Stimulated activated CD4-positive, alpha-beta T cell treated with anti-CD3 and anti-CD28 coated beads, Interleukin-4, amount 100 ng/mL, for 4 hours (primary cell): ENCODE measurements at regions not wholly inside any gene's neighbourhood (a gene's known extent, or its start where the extent isn't known, plus 50 kb on each side); places are given as distances from the start of the nearest gene placed in this dataset.

ENCODE experiments used
- DNase-seq, 2 experiments: peaks; one replicate each; pipeline ENCODE4 v3.0.0-alpha.2; 2020

- no peak for DNase-seq
Observed at GRCh38 chr9:120104771-120105170, 475.2 kb downstream of the CDK5RAP2 start.

- no peak for DNase-seq
Observed at GRCh38 chr9:120100595-120100994, 479.4 kb downstream of the CDK5RAP2 start.

- DNase-seq = no peak
Observed at GRCh38 chr9:120099065-120099464, 480.9 kb downstream of the CDK5RAP2 start.

- no peak for DNase-seq
Observed at GRCh38 chr9:120098584-120098983, 481.4 kb downstream of the CDK5RAP2 start.

- no peak for DNase-seq
Observed at GRCh38 chr9:120091206-120091605, 488.8 kb downstream of the CDK5RAP2 start.

GRCh38 chr9:120080849-120081248 lies 499.1 kb downstream of the CDK5RAP2 start:
- no peak for DNase-seq

- DNase-seq = no peak
Observed at GRCh38 chr9:120078112-120078511, 501.9 kb downstream of the CDK5RAP2 start.

- no peak for DNase-seq
Observed at GRCh38 chr9:120071760-120072159, 508.2 kb downstream of the CDK5RAP2 start.

- DNase-seq = no peak
Observed at GRCh38 chr9:120066315-120066714, 513.7 kb downstream of the CDK5RAP2 start.

GRCh38 chr9:120065151-120065550 lies 514.8 kb downstream of the CDK5RAP2 start:
- DNase-seq = no peak

GRCh38 chr9:120045011-120045410 lies 535.0 kb downstream of the CDK5RAP2 start:
- DNase-seq = no peak

GRCh38 chr9:120043448-120043847 lies 536.5 kb downstream of the CDK5RAP2 start:
- DNase-seq = no peak

- no peak for DNase-seq
Observed at GRCh38 chr9:120040896-120041295, 539.1 kb downstream of the CDK5RAP2 start.

GRCh38 chr9:120038342-120038741 lies 541.6 kb downstream of the CDK5RAP2 start:
- no peak for DNase-seq

GRCh38 chr9:120032639-120033038 lies 547.3 kb downstream of the CDK5RAP2 start:
- no peak for DNase-seq

GRCh38 chr9:120030847-120031246 lies 549.1 kb downstream of the CDK5RAP2 start:
- no peak for DNase-seq

- DNase-seq = no peak
Observed at GRCh38 chr9:120018550-120018949, 561.4 kb downstream of the CDK5RAP2 start.

GRCh38 chr9:120018037-120018436 lies 561.9 kb downstream of the CDK5RAP2 start:
- no peak for DNase-seq

GRCh38 chr9:120016231-120016630 lies 563.7 kb downstream of the CDK5RAP2 start:
- no peak for DNase-seq

- DNase-seq = no peak
Observed at GRCh38 chr9:120014796-120015195, 565.2 kb downstream of the CDK5RAP2 start.

GRCh38 chr9:120009856-120010255 lies 570.1 kb downstream of the CDK5RAP2 start:
- DNase-seq = no peak

- DNase-seq = no peak
Observed at GRCh38 chr9:120001536-120001935, 578.4 kb downstream of the CDK5RAP2 start.

GRCh38 chr9:119998614-119999013 lies 581.4 kb downstream of the CDK5RAP2 start:
- no peak for DNase-seq

GRCh38 chr9:119991797-119992196 lies 588.2 kb downstream of the CDK5RAP2 start:
- no peak for DNase-seq

GRCh38 chr9:119986713-119987112 lies 593.3 kb downstream of the CDK5RAP2 start:
- DNase-seq = no peak

- no peak for DNase-seq
Observed at GRCh38 chr9:119986205-119986604, 593.8 kb downstream of the CDK5RAP2 start.
